Activated CD4-positive, alpha-beta T cell treated with anti-CD3 and anti-CD28 coated beads, Interleukin-2, amount 10 ng/mL, durations not matched to agents 24 days and 14 days (primary cell): ENCODE measurements at regions not wholly inside any gene's neighbourhood (a gene's known extent, or its start where the extent isn't known, plus 50 kb on each side); places are given as distances from the start of the nearest gene placed in this dataset.
A peak's percentile ranks its signal among the peaks of the same experiment; 100 is the strongest.

Experiments used
- DNase-seq: peaks from one replicate; pipeline ENCODE4 v3.0.0; 2022
- H3K27ac Mint-ChIP-seq: one replicate; pipeline ENCODE4 v1.8.0; 2022; ENCODE audit warnings: mild to moderate bottlenecking, mixed read lengths
- H3K27me3 Mint-ChIP-seq: one replicate; pipeline ENCODE4 v1.8.0; 2022; ENCODE audit warnings: mixed read lengths
- H3K36me3 Mint-ChIP-seq: one replicate; pipeline ENCODE4 v1.8.0; 2022; ENCODE audit warnings: low read depth, mild to moderate bottlenecking, mixed read lengths
- H3K4me1 Mint-ChIP-seq: one replicate; pipeline ENCODE4 v1.8.0; 2021; ENCODE audit warnings: mixed read lengths
- H3K4me3 Mint-ChIP-seq: one replicate; pipeline ENCODE4 v1.8.0; 2022; ENCODE audit warnings: mild to moderate bottlenecking, moderate library complexity, mixed read lengths
- H3K9me3 Mint-ChIP-seq: one replicate; pipeline ENCODE4 v1.8.0; 2021; ENCODE audit warnings: mixed read lengths
- intact Hi-C: fragments of 100-400 bp; cut with micrococcal nuclease; formaldehyde crosslinking; loops from one replicate; pipeline ENCODE4 v1.15.1; 2023

GRCh38 chr21:38995731-38996130 is 187.5 kb downstream of the PSMG1 start:
- no peak overlapping the region for H3K4me3 Mint-ChIP-seq
- peaks cover 29% of the 10 kb centered on the region for H3K4me1 Mint-ChIP-seq
- no peaks in the 10 kb centered on the region for H3K9me3 Mint-ChIP-seq
- intact Hi-C loops, result no loop called here
- H3K27me3 Mint-ChIP-seq, result no peaks in the 10 kb centered on the region
- no peak for DNase-seq
- no peak overlapping the region for H3K27ac Mint-ChIP-seq
- H3K36me3 Mint-ChIP-seq, result no peaks in the 10 kb centered on the region

DNA sequence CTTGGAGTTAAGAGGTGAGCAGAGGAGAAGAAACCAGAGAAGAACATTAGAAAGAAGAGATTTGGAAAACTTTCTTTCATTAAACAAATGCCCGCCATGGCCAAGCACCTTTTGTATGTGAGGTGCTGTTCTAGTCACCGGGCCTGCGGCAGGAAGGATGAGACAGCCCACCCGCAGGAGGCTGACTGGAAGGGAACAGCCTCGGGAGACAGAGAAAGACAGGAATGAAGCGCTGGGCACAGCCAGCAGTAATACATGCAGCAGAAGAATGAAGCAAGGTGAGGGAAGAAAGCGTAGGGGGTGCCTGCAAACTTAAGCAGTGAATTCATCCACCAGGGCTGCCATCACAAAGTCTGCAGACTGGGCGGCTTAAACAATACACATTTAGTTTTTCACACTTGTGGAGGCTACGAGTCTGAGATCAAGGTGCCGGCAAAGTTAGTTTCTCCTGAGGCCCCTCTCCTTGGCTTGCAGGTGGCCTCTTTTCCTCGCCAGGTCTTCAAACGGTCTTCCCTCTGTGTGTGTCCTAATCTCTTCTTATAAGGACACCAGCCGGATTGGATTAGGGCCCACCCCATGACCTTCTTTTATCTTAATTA is 188.1 kb downstream of the PSMG1 start:
- no peak overlapping the region for H3K4me3 Mint-ChIP-seq
- peaks cover 23% of the 10 kb centered on the region for H3K4me1 Mint-ChIP-seq
- no peaks in the 10 kb centered on the region for H3K27me3 Mint-ChIP-seq
- H3K27ac Mint-ChIP-seq, result no peak overlapping the region
- no peaks in the 10 kb centered on the region for H3K36me3 Mint-ChIP-seq
- intact Hi-C loops, result no loop called here
- no peaks in the 10 kb centered on the region for H3K9me3 Mint-ChIP-seq
- DNase-seq, result no peak

- intact Hi-C loops, result no loop called here
These were observed 188.3 kb downstream of the ETS2 start for GRCh38 chr21:38994042-38994441.

DNA sequence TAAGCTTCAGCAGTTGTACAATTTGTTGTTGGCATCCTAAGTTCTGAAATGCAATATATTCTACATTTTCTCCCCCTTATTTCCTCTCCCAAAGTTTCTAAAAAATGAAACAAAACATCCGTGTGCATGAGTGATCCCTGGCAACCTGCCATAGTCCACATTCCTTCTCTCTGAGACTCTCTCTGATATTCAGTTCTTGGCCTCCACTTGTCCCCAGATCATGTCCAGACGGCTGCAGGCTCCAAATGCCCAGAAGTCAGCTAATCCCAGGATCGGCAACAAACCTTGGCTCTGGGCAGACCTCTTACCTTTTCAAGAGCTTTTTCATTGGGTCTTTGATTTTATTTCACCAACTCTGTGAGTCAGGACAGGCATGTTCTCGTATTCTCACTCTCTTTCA is 187.8 kb downstream of the ETS2 start:
- Mint-ChIP-seq H3K4me3 (no peak overlapping the region), H3K27ac (no peak overlapping the region), H3K9me3 (no peaks in the 10 kb centered on the region), H3K27me3 (peaks cover 2% of the 10 kb centered on the region), H3K4me1 (peaks cover 12% of the 10 kb centered on the region), H3K36me3 (no peaks in the 10 kb centered on the region)
- intact Hi-C loops, result no loop called here
- DNase-seq, result no peak

More at GRCh38 chr21:38994042-38994441, 188.3 kb downstream of the ETS2 start:
- Mint-ChIP-seq H3K27me3 (peaks cover 1% of the 10 kb centered on the region), H3K27ac (no peak overlapping the region), H3K4me3 (no peak overlapping the region), H3K9me3 (no peaks in the 10 kb centered on the region), H3K4me1 (peaks cover 14% of the 10 kb centered on the region), H3K36me3 (no peaks in the 10 kb centered on the region)
- DNase-seq, result no peak

DNA sequence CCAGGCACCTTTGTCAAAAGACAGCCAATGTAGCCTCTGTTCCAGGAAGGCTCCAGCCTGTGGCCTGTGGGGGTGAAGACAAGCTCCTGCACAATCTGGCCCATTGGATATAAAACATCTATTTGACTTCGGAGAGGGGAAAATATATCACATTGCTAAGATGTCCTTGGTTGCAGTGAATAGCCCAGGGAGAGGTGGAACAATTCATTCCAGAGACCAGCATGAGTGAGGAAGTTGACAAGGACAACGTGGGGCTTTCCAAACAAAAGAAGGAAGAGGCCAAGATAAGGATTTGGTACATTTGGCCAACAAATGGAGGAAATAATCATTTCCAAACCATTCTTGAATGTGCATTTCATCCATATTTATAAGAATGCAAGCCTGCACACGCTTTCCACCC is 187.0 kb downstream of the ETS2 start:
- Mint-ChIP-seq H3K4me1 (peaks cover 13% of the 10 kb centered on the region), H3K27me3 (peaks cover 2% of the 10 kb centered on the region), H3K9me3 (no peaks in the 10 kb centered on the region), H3K4me3 (no peak overlapping the region), H3K27ac (no peak overlapping the region), H3K36me3 (no peaks in the 10 kb centered on the region)
- DNase-seq, result no peak
- intact Hi-C loops, result no loop called here

- DNase-seq, result no peak
- Mint-ChIP-seq H3K36me3 (peaks cover 1% of the 10 kb centered on the region), H3K27me3 (peaks cover 2% of the 10 kb centered on the region), H3K4me3 (no peak overlapping the region), H3K4me1 (peaks cover 17% of the 10 kb centered on the region), H3K9me3 (no peaks in the 10 kb centered on the region), H3K27ac (no peak overlapping the region)
- intact Hi-C loops, result no loop called here
These were observed 184.7 kb downstream of the ETS2 start for GRCh38 chr21:38990424-38990794.

DNA sequence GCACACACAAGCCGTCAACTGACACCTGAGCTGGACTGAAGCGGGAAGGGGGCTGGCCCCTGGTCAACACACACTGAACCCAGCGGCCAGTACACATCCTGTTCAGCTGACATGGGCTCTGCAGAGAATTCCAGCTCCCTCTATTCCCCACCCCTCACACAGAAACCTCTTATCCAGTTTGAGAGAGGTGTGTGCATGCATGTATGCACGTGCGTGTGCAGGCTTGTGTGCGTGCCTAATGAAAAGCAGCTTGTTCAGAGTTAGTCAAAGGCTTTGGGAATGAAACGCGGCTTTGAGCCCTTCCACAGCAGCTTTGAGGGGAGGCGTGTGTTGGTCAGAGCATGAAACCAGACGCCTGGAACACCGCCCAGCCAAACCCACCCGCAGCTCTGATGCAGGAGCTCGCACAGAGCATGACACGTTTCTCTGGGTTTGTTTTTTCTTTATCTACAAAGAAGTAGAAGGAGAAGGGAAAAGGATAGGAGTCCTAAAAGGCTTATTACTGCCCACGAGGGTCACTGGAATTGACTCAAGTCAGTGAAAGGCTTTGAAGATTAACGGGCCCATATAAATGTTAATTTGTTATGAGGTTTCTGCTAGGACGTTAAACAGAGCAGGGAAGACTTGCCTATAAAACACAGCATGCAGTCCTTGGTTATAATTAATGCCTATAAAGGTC is 184.2 kb downstream of the ETS2 start:
- intact Hi-C loops, result loop anchor here (10.0 kb wide), 1 partner anchor 155 kb away; no protein-coding TSS in a partner anchor
- Mint-ChIP-seq H3K9me3 (no peaks in the 10 kb centered on the region), H3K4me3 (no peak overlapping the region), H3K4me1 (peaks cover 23% of the 10 kb centered on the region), H3K36me3 (peaks cover 1% of the 10 kb centered on the region), H3K27ac (no peak overlapping the region), H3K27me3 (peaks cover 2% of the 10 kb centered on the region)
- no peak for DNase-seq

DNA sequence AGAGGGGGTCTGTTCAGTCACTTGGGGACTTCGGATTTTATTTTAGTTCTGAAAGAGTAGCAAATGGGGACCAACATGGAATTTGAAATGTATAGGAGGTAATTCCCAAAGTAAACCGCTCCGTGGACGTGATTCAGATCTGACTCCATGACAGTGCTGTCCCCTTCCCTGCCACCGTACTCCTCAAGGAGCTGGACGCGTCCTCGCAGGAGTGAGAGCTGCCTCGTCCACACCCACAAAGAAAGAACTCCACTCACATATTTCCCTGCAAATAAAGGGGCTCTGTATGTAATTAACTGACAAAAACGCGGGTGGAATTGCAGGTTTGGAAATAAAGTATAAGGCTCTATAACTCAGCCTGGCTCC is 183.6 kb downstream of the ETS2 start:
- Mint-ChIP-seq H3K4me1 (peaks cover 28% of the 10 kb centered on the region), H3K27ac (no peak overlapping the region), H3K27me3 (peaks cover 2% of the 10 kb centered on the region), H3K9me3 (no peaks in the 10 kb centered on the region), H3K36me3 (peaks cover 1% of the 10 kb centered on the region), H3K4me3 (no peak overlapping the region)
- intact Hi-C loops, result loop anchor here (10.0 kb wide), 1 partner anchor 155 kb away; no protein-coding TSS in a partner anchor
- DNase-seq, result no peak

- no peak for DNase-seq
- Mint-ChIP-seq H3K4me3 (no peak overlapping the region), H3K27me3 (peaks cover 2% of the 10 kb centered on the region), H3K27ac (no peak overlapping the region), H3K36me3 (peaks cover 1% of the 10 kb centered on the region), H3K9me3 (no peaks in the 10 kb centered on the region), H3K4me1 (peaks cover 34% of the 10 kb centered on the region)
- intact Hi-C loops, result loop anchor here (10.0 kb wide), 1 partner anchor 154 kb away; no protein-coding TSS in a partner anchor
These were observed 183.0 kb downstream of the ETS2 start for GRCh38 chr21:38988509-38989378.

GRCh38 chr21:38987633-38988508 is 182.1 kb downstream of the ETS2 start:
- Mint-ChIP-seq H3K4me1 (peaks cover 34% of the 10 kb centered on the region), H3K4me3 (no peak overlapping the region), H3K36me3 (peaks cover 4% of the 10 kb centered on the region), H3K27me3 (peaks cover 2% of the 10 kb centered on the region), H3K9me3 (peaks cover 5% of the 10 kb centered on the region), H3K27ac (no peak overlapping the region)
- intact Hi-C loops, result loop anchor here (10.0 kb wide), 1 partner anchor 153 kb away; no protein-coding TSS in a partner anchor
- no peak for DNase-seq

DNA sequence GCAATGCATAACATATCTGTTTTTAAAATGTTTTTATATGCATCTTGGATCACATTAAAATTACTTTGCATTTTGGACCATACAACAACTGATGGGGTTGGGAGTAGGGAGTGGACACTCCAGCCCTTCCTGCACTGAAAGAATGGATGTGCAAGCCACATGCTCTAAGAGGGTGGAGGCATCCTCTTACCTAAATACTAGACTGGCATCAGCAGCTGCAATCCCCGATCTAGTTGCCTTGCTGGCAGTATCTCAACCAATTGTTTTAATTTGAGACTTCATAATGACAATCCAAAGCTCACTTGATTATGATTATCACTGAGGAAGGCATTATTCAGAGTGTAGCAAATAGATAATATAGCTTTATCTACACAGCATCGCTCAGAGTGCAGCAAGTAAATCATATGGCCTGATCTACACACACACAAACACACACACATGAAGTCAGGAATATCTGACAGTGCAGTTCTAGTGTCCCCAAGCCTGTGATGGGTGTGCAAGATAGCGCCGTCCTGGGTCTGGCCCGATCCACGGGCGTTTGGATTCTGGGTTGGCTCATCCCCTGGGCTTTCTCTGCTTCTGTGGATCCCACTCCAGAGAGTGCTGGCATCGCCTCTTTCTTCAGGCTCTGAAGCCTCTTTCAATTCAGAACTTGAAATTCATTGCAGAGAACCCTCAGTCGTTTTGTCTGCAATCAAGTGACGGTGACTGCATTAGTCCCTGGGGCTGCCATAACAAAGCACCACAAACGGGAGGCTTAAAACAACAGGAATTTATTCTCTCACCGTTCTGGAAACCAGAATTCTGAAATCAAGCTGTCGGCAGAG is 181.3 kb downstream of the ETS2 start:
- Mint-ChIP-seq H3K9me3 (peaks cover 5% of the 10 kb centered on the region), H3K4me1 (peaks cover 32% of the 10 kb centered on the region), H3K27me3 (peaks cover 2% of the 10 kb centered on the region), H3K27ac (no peak overlapping the region), H3K36me3 (peaks cover 4% of the 10 kb centered on the region), H3K4me3 (no peak overlapping the region)
- intact Hi-C loops, result loop anchor here (10.0 kb wide), 1 partner anchor 152 kb away; no protein-coding TSS in a partner anchor
- DNase-seq, result no peak

DNA sequence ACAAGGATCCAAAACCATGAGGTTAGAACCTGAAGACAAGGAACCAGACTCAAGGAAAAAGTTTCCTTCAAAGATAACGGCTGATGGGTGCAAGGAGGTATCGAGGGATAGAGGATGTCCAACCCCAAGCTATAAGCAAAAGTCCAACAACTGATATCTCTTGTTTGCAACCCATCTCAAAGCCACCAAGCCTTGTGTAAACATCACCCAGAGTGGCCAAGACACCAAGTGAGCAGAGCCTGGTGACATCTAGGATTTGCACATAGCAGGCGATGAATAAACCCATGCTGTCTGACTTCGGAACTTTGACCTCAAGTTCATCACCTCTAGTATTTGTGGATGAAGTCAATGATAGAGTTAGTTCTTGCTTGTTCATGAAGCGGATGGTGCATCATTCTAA is 180.7 kb downstream of the ETS2 start:
- Mint-ChIP-seq H3K36me3 (peaks cover 4% of the 10 kb centered on the region), H3K9me3 (peaks cover 7% of the 10 kb centered on the region), H3K27ac (peak overlapping the region; percentile 91), H3K4me1 (peaks cover 36% of the 10 kb centered on the region), H3K27me3 (peaks cover 4% of the 10 kb centered on the region), H3K4me3 (no peak overlapping the region)
- intact Hi-C loops, result loop anchor here (10.0 kb wide), 1 partner anchor 152 kb away; no protein-coding TSS in a partner anchor
- no peak for DNase-seq
